Skeletal muscle tissue (tissue), 3 donors: ENCODE measurements at regions not wholly inside any gene's neighbourhood (a gene's known extent, or its start where the extent isn't known, plus 50 kb on each side); places are given as distances from the start of the nearest gene placed in this dataset.

ENCODE experiments used
- H3K27ac ChIP-seq: one replicate; pipeline ENCODE4 v1.7.0; 2013; ENCODE audit warnings: mild to moderate bottlenecking, low read depth, low read length, inconsistent platforms
- H3K27me3 ChIP-seq, 3 donors: one replicate each; pipeline ENCODE4 v1.7.0; 2013; ENCODE audit warnings: low read length in 3 of 3; ENCODE audit not compliant: control insufficient read depth in 3 of 3, insufficient read depth in 3 of 3
- H3K36me3 ChIP-seq, 3 donors: one replicate each; pipeline ENCODE4 v1.7.0; 2013; ENCODE audit warnings: low read length in 3 of 3; ENCODE audit not compliant: control insufficient read depth in 3 of 3, insufficient read depth in 3 of 3
- H3K4me1 ChIP-seq, 3 donors: one replicate each; pipeline ENCODE4 v1.7.0; 2013; ENCODE audit warnings: low read length in 3 of 3, mild to moderate bottlenecking in 3 of 3; ENCODE audit not compliant: control insufficient read depth in 3 of 3, insufficient read depth in 3 of 3
- H3K4me3 ChIP-seq, 3 donors: one replicate each; pipeline ENCODE4 v1.7.0; 2013; ENCODE audit warnings: low read length in 3 of 3
- H3K9ac ChIP-seq, 3 donors: one replicate each; pipeline ENCODE4 v1.7.0; 2013; ENCODE audit warnings: low read length in 3 of 3, mild to moderate bottlenecking in 3 of 3, moderate library complexity in 2 of 3, low read depth in 1 of 3
- H3K9me3 ChIP-seq, 3 donors: one replicate each; pipeline ENCODE4 v1.7.0; 2013; ENCODE audit warnings: low read length in 3 of 3; ENCODE audit not compliant: control insufficient read depth in 3 of 3
- donor health status: Osteomylitis.

DNA sequence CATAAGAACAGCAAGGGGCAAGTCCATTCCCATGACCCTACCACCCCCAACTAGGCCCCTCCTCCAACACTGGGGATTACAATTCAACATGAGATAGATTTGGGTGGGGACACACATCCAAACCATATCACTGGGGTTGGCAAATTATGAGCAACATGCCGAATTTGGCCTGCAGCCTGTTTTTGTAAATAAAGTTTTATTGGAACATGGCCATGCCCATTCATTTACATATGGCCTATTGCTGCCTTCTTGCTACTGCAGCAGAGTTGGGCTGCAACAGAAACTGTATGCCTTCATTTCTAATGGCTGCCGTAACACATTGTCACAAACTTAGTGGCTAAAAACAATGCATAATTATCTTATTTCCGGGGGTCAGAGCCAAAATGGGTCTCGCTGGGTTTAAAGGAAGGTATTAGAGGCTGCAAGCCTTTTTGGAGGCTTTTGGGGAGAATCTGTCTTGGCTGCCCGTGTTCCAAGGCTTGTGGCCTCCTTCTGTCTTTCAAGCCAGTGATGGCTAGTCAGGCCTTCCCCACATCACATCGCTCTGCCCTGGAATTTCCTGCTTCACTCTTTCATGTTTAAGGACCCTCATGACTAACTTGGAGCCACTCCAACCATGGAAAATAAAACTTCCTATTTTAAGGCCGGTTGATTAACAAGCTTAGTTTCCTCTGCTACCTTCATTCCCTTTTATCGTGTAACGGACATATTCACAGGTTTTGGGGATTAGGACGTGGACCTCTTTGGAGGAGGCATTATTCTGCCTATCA lies 428.5 kb upstream of the PROK2 start:
- H3K27me3 ChIP-seq = peaks cover 0 to 2% (median 0%) of the 10 kb centered on the region in 3 donors
- no peak overlapping the region for H3K9ac ChIP-seq
- H3K27ac ChIP-seq = no peak overlapping the region
- no peaks in the 10 kb centered on the region for H3K9me3 ChIP-seq
- no peak overlapping the region for H3K4me3 ChIP-seq
- peaks cover 0 to 4% (median 0%) of the 10 kb centered on the region in 3 donors for H3K4me1 ChIP-seq
- H3K36me3 ChIP-seq = no peaks in the 10 kb centered on the region

DNA sequence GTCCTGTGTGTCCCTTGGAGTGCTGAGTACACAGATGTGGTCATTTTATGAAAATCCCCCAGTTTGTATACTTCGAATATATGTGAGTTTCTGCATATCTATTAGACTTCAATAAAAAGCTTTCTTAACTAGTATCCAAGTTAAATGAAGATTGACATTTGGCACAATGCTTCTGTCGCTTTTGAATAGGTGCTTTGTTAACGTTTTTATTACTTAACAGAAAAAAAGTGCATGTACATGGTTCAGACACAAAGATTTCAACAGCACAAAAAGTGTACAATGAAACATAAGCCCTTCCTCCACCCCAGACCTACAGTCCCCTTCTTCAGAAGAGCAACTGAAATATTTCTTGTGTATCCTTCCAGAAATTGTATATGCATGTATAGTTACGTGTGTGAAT lies 427.4 kb upstream of the PROK2 start:
- H3K27ac ChIP-seq = no peak overlapping the region
- H3K4me3 ChIP-seq = no peak overlapping the region
- H3K9me3 ChIP-seq = no peaks in the 10 kb centered on the region
- no peak overlapping the region for H3K9ac ChIP-seq
- peaks cover 0 to 4% (median 0%) of the 10 kb centered on the region in 3 donors for H3K4me1 ChIP-seq
- peaks cover 0 to 2% (median 0%) of the 10 kb centered on the region in 3 donors for H3K27me3 ChIP-seq
- no peaks in the 10 kb centered on the region for H3K36me3 ChIP-seq

DNA sequence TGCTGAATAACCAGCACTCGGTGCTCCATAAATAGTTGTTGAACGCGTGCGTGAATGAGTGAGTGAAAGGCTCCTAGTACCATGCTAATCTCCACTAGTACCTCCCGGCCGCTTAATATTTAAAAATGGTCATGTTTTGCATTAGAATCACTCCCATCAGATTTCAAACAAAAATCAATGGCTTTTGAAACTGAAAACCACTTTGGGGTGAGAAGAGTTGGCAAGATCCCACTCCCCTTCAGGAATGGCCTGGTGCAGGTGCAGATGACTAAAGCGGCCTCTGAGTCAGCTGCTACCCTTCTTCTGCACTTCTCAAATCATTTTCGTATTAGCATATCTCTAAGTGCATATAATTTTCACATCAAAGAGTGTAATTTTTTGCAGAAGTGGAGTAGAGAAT lies 425.3 kb upstream of the PROK2 start:
- H3K4me3 ChIP-seq = no peak overlapping the region
- H3K9me3 ChIP-seq = no peaks in the 10 kb centered on the region
- peaks cover 0 to 4% (median 0%) of the 10 kb centered on the region in 3 donors for H3K4me1 ChIP-seq
- no peaks in the 10 kb centered on the region for H3K36me3 ChIP-seq
- no peaks in the 10 kb centered on the region for H3K27me3 ChIP-seq
- H3K9ac ChIP-seq = no peak overlapping the region
- H3K27ac ChIP-seq = no peak overlapping the region

DNA sequence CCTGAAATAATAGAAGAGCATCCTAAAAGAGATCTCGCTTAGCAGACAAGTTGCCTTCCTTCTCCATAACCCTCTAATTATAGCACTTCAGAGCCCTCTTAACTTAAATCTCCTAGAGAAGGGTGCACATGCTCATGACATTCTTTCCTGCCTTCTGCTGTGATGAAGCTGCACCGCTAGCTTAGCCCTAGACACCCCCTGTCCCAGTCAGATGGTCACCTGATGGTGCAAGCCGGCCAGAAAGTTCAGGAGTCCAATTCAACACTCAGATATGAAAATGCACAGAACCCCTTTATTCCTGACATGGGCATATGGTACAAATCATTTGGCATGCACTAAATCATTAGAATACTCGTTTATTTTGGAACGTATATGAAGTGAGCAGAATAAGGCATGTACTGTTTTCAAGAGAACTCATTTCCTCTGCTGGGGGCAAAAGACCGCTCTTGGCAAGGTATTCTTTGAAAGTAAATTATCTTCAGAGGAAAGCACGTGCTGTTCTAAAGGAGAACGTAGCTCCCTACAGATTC lies 420.4 kb upstream of the PROK2 start:
- H3K4me1 ChIP-seq = no peaks in the 10 kb centered on the region
- peaks cover 0 to 6% (median 6%) of the 10 kb centered on the region in 3 donors for H3K9me3 ChIP-seq
- H3K9ac ChIP-seq = no peak overlapping the region
- H3K36me3 ChIP-seq = no peaks in the 10 kb centered on the region
- H3K27me3 ChIP-seq = no peaks in the 10 kb centered on the region
- H3K4me3 ChIP-seq = no peak overlapping the region
- H3K27ac ChIP-seq = no peak overlapping the region

DNA sequence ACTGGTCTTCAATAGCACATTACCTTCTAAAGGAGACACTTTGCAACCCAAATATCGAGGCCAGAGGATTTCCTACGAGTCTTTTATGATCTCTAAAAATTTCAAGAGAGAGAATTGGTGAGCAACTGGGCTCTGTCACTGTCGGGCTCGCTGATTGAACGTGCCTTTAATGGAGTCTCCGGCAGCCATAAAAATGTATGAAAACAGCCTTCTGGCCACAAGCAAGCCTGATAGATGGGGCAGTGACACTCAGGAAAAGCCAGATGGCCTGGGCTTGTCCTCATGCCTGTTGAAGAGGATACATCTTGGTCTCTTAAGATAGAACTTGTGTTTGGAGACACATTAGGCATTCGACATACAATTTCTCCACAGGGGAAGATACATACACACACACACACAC lies 419.5 kb upstream of the PROK2 start:
- Histone ChIP-seq H3K27me3 (no peaks in the 10 kb centered on the region), H3K27ac (no peak overlapping the region), H3K4me3 (no peak overlapping the region), H3K9me3 (peaks cover 0 to 7% (median 6%) of the 10 kb centered on the region in 3 donors), H3K9ac (no peak overlapping the region), H3K36me3 (no peaks in the 10 kb centered on the region), H3K4me1 (no peaks in the 10 kb centered on the region)

DNA sequence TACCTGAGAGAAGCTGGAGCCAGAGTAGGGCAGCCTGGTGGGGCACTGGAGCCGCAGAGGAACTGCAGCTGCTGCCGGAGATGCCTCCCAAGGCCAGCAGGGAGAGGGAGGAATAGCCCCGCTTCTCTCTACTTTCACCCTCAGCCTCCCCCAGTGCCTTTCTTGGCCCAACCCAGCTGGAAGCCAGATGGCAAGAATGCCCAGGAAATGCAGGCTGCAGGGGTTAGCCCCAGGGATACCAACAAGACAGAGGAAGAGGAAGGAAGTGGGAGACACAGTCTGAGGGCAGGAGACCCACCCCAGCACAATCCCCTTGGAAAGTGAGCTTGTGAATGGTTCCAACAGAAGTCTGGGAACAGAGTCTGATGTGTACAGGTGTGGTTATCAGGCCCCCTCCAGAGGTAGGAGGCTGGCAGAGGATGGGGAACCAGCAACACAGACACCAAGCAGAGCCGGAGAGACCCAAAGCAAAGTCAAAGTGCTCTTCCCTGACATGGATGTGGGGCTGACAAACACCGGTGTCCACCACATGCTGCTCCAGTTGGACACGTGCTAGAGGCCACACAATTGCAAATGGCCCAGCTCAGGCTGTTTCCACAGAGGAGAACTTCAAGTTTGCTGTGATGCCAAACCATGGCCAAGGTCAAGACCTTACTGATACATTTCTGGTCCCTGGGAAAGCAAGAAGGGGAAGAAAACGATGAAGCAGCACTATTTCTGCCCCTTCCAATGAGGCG lies 418.8 kb upstream of the PROK2 start:
- no peaks in the 10 kb centered on the region for H3K36me3 ChIP-seq
- H3K9me3 ChIP-seq = peaks cover 0 to 7% (median 6%) of the 10 kb centered on the region in 3 donors
- H3K9ac ChIP-seq = no peak overlapping the region
- H3K4me1 ChIP-seq = no peaks in the 10 kb centered on the region
- H3K4me3 ChIP-seq = no peak overlapping the region
- no peak overlapping the region for H3K27ac ChIP-seq
- no peaks in the 10 kb centered on the region for H3K27me3 ChIP-seq

DNA sequence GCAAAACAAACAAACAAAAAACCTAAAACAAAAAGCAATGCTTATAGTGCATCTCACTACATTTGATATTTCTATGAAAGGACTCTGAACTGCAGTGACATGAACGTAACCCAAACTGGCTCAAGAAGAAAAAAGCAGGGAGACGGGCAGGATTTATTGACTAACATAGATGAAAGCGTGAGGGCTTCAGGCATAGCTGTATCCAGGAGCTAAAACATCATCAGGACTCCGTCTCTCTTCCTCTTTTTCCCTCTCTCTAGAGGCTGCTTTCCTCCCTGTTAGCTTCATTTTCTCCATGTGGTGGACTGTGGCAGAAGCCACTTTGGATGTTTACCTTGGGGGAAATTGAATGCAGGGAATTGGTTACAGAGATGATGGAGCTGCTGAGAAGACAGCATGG lies 418.2 kb upstream of the PROK2 start:
- H3K4me3 ChIP-seq = no peak overlapping the region
- H3K27me3 ChIP-seq = no peaks in the 10 kb centered on the region
- H3K9me3 ChIP-seq = peaks cover 0 to 7% (median 6%) of the 10 kb centered on the region in 3 donors
- no peaks in the 10 kb centered on the region for H3K36me3 ChIP-seq
- H3K4me1 ChIP-seq = no peaks in the 10 kb centered on the region
- H3K9ac ChIP-seq = no peak overlapping the region
- no peak overlapping the region for H3K27ac ChIP-seq

DNA sequence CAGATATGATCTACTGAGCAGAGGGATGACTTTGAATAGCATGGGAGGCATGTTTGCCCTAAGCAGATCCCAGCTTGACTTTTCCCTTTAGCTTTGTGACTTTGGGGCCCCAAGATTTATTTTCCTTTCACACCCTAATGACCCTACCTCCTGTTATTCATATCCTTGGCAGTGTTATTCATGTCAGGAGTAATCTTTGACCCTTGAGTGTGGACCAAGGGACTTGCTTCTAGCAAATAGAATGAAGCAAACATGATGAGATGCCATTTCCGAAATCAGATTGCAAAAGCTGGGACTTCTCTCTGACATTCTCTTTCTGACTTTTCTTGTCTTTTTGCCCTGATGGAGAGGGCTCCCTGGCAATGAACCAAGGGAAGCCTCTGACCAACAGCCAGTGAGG lies 415.4 kb upstream of the PROK2 start:
- H3K4me3 ChIP-seq = no peak overlapping the region
- H3K27me3 ChIP-seq = no peaks in the 10 kb centered on the region
- no peaks in the 10 kb centered on the region for H3K4me1 ChIP-seq
- peaks cover 3 to 7% (median 6%) of the 10 kb centered on the region in 3 donors for H3K9me3 ChIP-seq
- H3K27ac ChIP-seq = no peak overlapping the region
- no peak overlapping the region for H3K9ac ChIP-seq
- H3K36me3 ChIP-seq = no peaks in the 10 kb centered on the region

DNA sequence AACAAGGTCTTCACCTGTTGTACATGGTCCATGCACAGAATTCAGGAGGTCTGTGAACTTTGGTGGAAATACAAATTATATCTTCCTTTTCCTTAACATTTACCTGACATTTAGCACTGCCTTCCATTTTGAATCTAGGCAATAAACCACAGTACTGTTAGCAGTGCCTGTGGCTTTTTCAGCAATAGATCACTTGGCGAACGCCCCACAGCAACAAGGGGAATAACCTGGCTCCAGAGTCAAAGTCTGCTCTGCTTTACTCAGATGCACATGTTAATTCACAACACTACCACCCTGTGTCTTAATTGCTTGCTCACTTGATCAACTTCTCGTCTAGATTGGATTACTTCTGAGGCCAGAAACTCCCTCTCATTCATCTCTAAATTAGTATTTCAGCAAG lies 414.6 kb upstream of the PROK2 start:
- Histone ChIP-seq H3K36me3 (no peaks in the 10 kb centered on the region), H3K4me3 (no peak overlapping the region), H3K27me3 (no peaks in the 10 kb centered on the region), H3K9me3 (peaks cover 3 to 7% (median 6%) of the 10 kb centered on the region in 3 donors), H3K4me1 (no peaks in the 10 kb centered on the region), H3K27ac (no peak overlapping the region), H3K9ac (no peak overlapping the region)

DNA sequence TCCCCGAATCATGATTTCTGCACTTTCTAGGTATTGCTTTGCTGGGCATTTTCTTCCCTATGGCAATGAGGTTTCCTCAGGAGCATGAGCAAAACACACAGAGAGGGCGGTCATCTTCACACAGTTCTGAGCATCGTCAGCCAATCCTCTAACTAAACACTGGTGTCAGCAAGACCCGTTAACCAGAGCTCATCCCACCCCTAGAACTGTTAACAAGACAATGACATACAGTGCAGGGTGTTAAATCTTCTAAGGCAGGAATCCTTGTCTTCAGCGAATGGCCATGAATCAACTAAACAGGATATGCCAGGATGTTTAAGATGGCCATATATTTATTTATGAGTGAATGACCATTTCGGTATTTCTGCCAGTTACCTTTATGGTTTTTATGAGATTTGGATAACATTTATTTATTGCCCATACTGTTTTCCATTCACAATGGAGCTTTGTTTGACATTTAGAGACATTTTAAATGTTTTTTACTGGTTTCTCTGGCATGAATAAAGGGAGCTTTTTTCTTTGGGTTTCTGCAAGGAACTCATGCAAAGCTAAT lies 411.5 kb upstream of the PROK2 start:
- Histone ChIP-seq H3K4me1 (no peaks in the 10 kb centered on the region), H3K27ac (no peak overlapping the region), H3K4me3 (no peak overlapping the region), H3K36me3 (no peaks in the 10 kb centered on the region), H3K9ac (no peak overlapping the region), H3K27me3 (no peaks in the 10 kb centered on the region), H3K9me3 (peaks cover 3 to 9% (median 6%) of the 10 kb centered on the region in 3 donors)
